GM19328 (cell line): ENCODE measurements at regions not wholly inside any gene's neighbourhood (a gene's known extent, or its start where the extent isn't known, plus 50 kb on each side); places are given as distances from the start of the nearest gene placed in this dataset.
"Not testable (repeated sequence)": the region's sequence is repeated elsewhere in the genome, so short reads cannot be mapped to it uniquely, and the experiment has no call there.

Experiments
- ATAC-seq: cut with Tn5 transposase; IDR thresholded peaks from one replicate; pipeline ENCODE4 v1.9.1; 2021; ENCODE audit warnings: mild to moderate bottlenecking, moderate library complexity; ENCODE audit not compliant: unreplicated experiment

GRCh38 chr5:163934990-163935389 is 429.6 kb downstream of the MAT2B start:
- not testable (repeated sequence) for ATAC-seq

DNA sequence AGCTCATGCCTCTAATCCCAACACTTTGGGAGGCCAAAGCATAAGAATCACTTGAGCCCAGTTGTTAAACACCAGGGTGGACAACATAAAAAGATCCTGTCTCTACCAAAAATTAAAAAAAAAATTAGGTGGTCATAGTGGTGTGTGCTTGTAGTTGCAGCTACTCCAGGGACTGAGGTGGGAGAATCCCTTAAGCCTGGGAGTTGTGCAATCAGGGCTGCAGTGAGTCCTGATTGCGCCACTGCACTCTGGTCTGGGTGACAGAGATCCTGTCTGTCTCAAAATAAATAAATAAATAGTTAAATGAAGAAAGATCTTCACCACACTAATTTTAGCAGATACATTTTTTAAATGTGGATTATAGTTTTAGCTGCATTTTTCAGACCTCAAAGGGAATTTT is 433.2 kb downstream of the MAT2B start:
- ATAC-seq = no peak

DNA sequence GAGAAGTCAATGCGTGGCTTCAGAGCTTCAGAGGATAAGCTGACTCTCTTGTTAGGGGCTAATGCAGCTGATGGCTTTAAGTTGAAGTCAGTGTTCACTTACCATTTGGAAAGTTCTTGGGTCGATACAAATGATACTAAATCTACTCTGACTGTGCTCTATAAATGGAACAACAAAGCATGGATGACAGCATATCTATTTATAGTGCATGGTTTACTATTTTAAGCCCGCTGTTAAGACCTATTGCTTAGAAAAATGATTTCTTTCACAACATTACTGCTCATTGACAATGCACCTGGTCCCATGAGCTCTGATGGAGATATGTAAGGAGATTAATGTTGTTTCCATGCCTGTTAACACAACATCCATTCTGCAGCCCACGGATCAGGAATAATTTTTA is 435.7 kb downstream of the MAT2B start:
- no peak for ATAC-seq

GRCh38 chr5:163943546-163943945 is 438.1 kb downstream of the MAT2B start:
- ATAC-seq = no peak

- no peak for ATAC-seq
Observed at GRCh38 chr5:163944738-163945137, 439.3 kb downstream of the MAT2B start.

GRCh38 chr5:163947848-163948666 is 442.6 kb downstream of the MAT2B start:
- no peak for ATAC-seq

- ATAC-seq = no peak
Observed at GRCh38 chr5:163950248-163950647, 444.8 kb downstream of the MAT2B start.

DNA sequence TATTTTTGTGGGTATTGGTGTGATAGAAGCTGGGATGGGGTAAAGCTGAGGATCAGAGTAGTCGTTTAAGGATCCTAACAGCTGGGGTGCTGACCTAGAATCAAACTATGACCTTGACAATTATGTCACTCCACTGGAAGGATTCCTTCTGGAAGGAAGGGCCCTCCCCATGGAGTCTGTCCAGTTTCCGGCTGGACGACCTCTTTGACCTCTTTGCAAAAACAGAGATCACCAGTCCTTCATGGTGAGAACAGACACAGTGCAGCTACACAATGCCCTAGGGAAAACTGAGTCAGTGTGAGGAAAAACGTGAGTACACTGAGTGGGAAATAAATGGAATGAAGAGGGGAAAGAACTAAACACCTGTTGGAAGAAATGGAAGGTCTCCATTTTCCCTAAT is 445.6 kb downstream of the MAT2B start:
- ATAC-seq = no peak

DNA sequence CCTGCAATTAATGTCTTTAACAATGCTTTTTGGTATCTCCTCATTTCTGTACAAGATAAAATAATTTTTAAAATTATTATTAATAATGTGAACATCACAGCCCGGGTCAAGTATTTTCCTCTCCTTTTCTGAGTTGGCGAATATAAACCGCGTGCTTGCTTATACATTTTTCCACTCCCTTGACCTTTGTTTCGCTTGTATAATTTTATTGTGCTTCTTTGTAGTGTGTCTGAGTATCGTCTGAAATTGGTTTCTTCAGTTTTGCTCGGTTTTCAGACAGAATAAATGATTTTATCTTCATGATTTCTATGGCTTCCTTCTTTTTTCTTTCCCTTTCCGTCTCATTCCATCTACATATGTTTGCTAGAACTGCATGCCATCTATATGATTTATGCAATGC is 448.5 kb downstream of the MAT2B start:
- no peak for ATAC-seq

- ATAC-seq = not testable (repeated sequence)
Observed at GRCh38 chr5:163961230-163961629, 455.8 kb downstream of the MAT2B start.

DNA sequence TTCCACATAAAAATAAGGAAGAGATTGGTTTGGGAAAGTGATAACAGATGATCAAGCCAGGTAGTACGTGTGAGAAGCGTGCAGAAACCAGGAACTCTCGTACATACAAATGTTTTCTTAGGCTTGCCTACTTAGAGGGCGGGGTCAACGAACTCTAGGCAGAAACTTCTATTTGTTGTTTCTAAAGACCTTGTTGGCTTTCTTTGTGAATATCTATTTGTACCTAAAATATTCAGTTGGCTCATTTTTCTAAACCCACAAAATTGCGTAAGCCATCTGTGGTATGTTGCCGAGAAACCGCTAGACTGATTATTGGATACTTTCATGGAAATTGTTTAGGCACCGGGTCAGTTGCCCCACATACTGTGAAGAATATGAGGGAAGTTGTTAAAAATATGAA is 458.5 kb downstream of the MAT2B start:
- no peak for ATAC-seq

DNA sequence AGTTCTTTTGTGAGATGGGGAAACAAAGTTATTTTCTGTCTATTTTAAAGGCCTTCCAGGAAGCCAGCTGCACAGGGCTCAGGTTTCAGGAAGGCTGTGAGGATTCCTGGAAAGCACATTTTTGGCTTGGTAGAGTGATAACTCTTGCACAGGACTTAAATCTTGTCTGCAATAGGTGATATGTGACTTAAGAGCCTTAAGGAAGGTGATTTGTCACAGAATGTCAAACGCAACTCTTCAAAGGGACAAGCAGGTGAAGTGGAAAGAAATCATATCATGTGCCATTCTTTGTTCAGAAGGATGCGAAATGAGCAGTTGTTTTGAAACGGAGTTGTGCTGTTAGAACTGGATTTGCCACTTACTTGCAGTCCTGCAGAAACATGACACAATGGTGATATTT is 459.3 kb downstream of the MAT2B start:
- no peak for ATAC-seq

- ATAC-seq = no peak
Observed at GRCh38 chr5:163967268-163967667, 461.8 kb downstream of the MAT2B start.

- no peak for ATAC-seq
Observed at GRCh38 chr5:163968651-163969050, 463.2 kb downstream of the MAT2B start.

DNA sequence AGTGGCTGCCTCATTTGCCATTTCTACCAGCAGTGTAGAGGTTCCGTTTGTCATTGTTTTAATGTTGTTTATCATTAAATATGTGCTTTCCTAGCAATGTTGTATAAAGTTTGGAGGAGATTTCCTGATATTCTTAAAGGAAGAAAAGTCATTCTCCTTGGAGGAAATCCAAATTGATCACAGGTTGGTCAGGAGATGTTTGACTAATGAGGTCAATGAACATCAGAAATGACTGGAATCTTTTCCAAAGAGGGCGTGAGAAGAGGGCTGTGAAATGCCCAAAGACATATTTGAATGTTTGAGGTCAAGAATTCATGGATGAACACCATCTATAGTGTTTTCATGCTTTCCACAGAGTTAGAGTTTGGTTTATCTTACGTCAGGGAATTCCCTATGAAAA is 471.3 kb downstream of the MAT2B start:
- no peak for ATAC-seq

DNA sequence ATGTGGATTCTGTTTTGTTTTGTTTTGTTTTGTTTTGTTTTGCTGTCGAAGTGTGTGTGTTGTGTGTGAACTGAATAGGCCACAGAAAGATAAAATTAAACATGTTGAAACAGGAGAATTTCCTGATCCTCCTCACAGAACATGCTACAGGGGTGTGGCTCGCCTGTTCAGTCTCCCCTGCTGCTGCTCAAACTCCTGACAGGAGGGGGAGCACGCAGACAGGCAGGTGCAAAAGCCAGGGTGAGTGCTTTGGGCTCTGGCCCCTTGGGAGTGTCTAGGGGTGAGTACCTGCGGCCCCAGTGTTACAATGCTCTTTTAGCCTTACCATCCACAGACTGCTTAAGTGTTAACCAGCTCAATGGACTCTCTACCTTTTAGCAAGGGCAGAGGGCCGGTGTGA is 473.5 kb downstream of the MAT2B start:
- peak; percentile 66 for ATAC-seq

- no peak for ATAC-seq
Observed at GRCh38 chr5:163988566-163988965, 483.1 kb downstream of the MAT2B start.

DNA sequence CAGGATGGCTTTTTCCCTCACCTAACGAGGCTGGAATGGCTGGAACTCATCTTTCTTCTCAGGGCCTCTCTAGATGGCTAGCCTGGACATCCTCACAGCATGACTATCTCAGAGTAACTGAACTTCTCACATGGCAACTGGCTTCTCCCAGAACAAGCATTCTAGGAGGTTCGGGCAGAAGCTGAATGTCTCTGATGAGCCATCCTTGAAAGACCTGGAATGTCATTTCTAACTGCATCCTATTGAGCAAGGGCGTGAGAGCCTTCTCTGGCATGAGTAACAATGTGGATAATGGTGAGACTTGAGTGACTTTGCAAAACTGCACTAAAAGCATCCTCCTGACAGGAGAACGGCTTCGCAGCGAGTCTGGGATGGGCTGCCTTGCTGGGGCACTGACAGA is 487.7 kb downstream of the MAT2B start:
- no peak for ATAC-seq

DNA sequence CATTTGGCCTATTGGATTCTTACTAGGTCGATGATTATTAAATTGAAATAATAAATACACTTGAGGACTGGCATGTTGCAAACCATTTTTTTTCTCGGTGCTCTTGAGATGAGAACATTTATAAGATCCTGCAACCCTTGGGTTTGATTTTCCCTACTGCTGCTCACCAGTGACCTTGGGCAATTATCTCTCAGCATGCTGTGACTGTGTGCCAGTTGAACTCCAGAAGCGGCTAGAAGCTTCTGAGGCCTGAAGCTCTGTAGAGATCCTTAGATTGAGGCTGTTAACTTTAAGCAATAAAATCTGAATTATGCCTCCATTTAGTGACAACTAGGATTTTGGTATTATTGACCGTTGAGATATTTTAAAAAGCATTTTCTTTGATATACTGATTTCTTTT is 489.8 kb downstream of the MAT2B start:
- no peak for ATAC-seq

DNA sequence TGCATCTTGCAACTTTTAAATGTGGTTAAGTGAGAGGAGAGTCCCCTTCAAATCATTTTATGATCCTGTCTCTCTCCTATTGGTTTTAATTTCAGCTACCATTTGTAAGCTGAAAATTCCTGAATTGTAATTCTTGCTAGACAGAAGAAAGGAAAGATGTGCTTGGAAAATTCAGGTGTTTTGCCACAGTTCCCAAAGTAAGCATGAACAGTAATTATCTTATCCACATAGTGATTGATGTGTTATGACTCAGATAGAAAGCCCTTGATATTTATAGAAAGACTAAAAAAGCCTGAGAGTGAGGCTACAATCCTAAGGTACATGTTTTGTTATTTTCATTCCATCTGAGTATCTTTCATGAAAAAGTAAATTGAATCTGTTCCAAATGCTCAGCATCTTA is 492.5 kb downstream of the MAT2B start:
- ATAC-seq = no peak

DNA sequence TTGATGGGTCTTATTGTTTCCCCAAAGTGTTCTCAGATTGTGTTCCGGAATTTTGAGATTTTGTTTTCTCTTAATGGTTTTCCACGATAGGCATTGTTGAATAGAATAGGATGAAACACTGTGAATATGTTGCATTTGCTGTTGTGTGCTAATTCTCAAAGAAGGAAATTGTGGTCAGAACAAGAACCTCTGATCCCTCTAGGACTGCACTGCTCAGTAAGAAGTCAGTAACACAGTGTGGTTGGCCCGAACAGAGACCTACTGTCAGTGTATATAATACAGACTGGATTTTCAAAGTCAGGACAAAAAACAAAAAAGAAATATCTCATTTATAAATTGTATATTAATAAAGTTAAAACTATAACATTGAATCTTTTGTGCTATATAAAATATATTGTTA is 494.8 kb downstream of the MAT2B start:
- ATAC-seq = no peak

DNA sequence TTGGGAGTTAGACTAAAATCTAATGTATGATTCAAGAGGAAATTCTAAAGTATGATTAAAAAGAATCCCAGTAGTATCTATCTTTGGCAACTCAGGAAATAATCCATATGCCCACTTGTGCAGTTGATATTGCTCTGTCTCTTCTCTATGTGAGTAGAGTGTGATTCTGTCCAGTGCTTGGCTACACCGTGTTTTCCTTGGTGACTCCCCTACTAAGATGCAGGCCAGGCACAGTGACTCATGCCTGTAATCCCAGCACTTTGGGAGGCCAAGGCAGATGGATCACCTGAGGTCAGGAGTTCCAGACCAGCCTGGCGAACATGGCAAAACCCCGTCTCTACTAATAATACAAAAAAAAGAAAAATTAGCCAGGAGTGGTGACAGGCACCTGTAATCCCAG is 495.4 kb downstream of the MAT2B start:
- no peak for ATAC-seq

DNA sequence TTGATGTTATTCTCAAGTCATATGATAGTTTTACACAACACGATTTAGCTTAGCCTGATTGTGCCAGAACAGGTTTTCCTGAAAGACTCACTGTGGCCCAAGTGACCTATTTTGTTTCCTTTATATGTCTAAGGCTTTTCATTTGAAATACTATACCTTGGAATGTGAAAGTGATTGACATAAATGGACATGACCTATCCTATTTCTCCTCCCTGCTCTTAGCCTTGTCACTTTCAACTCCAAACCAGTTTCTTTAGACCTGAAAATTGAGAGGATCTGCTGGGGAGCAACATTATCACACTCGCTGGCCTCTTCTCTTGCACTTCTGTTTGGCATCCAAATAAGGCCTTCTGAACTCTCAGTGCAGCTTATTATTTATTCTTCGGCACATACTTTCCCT is 496.8 kb downstream of the MAT2B start:
- no peak for ATAC-seq
